ENCODE measurements at regions not wholly inside any gene's neighbourhood (a gene's known extent, or its start where the extent isn't known, plus 50 kb on each side); places are given as distances from the start of the nearest gene placed in this dataset.

- TF ChIP-seq POLR2AphosphoS5 (IDR thresholded peaks at IDR 0.05; ENCODE audit: borderline replicate concordance, low read depth, low read length): no peak
- no peak for TF ChIP-seq EZH2 (IDR thresholded peaks at IDR 0.05)
- TF ChIP-seq FOXP2 (optimal IDR thresholded peaks at IDR 0.05; ENCODE audit: control extremely low read depth, extremely low read length, insufficient read depth): no peak
These were observed 409.8 kb downstream of the STIM2 start for GRCh38 chr4:27270435-27270834.
